Stimulated activated effector memory CD8-positive, alpha-beta T cell treated with anti-CD3 and anti-CD28 coated beads, Interleukin-12 subunit alpha, Interleukin-12 subunit beta, amount 100 ng/mL, for 72 hours (primary cell): ENCODE measurements at regions not wholly inside any gene's neighbourhood (a gene's known extent, or its start where the extent isn't known, plus 50 kb on each side); places are given as distances from the start of the nearest gene placed in this dataset.
"Not testable (repeated sequence)": the region's sequence is repeated elsewhere in the genome, so short reads cannot be mapped to it uniquely, and the experiment has no call there.

Experiments
- ATAC-seq: fragments of 150-1000 bp; cut with Tn5 transposase; 2 replicates; pipeline ENCODE4 v1.10.0; 2021
- DNase-seq, 2 donors: peaks; one replicate each; pipeline ENCODE4 v3.0.0; 2021 to 2022; ENCODE audit warnings: low spot score in 2 of 2
- H3K27ac Mint-ChIP-seq: one replicate; pipeline ENCODE4 v1.8.0; 2022; ENCODE audit warnings: mild to moderate bottlenecking, mixed read lengths
- H3K36me3 Mint-ChIP-seq: one replicate; pipeline ENCODE4 v1.8.0; 2022; ENCODE audit warnings: mild to moderate bottlenecking, mixed read lengths
- H3K4me1 Mint-ChIP-seq: one replicate; pipeline ENCODE4 v1.8.0; 2022; ENCODE audit warnings: mixed read lengths
- H3K4me3 Mint-ChIP-seq: one replicate; pipeline ENCODE4 v1.8.0; 2022; ENCODE audit warnings: mild to moderate bottlenecking, mixed read lengths
- H3K9me3 Mint-ChIP-seq: one replicate; pipeline ENCODE4 v1.8.0; 2022; ENCODE audit warnings: mixed read lengths

DNA sequence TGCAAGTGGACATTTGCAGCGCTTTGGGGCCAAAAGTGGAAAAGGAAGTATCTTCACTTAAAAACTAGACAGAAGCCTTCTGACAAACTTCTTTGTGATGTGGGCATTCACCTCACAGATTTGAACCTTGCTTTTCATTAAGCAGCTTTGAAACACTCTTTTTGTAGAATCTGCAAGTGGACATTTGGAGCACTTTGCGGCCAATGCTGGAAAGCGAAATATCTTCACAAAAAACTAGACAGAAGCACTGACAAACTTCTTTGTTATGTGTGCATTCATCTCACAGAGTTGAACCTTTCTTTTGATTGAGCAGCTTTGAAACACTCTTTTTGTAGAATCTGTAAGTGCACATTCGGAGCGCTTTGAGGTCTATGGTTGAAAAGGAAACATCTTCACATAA is 1365.9 kb upstream of the DEFB115 start:
- not testable (repeated sequence) for ATAC-seq, H3K4me3 Mint-ChIP-seq, H3K9me3 Mint-ChIP-seq, H3K27ac Mint-ChIP-seq, H3K4me1 Mint-ChIP-seq, H3K36me3 Mint-ChIP-seq, DNase-seq
